ENCODE measurements at regions not wholly inside any gene's neighbourhood (a gene's known extent, or its start where the extent isn't known, plus 50 kb on each side); places are given as distances from the start of the nearest gene placed in this dataset.

DNA sequence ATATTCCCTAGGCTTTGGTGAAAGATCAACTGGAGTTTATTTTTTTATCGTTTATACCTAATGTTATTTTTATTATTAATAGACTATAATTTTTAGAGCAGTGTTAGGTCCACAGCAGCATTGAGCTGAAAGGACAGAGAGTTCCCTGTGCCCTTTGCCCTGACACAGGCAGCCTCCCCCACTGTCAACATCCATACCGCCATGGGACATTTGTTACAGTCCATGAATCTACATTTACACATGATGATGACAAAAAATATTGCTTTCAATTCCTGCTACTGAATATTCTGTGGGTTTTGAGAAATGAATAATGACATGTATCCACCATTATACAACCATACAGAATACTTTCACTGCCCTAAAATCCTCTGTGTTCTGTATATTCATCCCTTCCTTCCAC is 1297.5 kb upstream of the SORCS1 start:
- no peak for DNase-seq

DNA sequence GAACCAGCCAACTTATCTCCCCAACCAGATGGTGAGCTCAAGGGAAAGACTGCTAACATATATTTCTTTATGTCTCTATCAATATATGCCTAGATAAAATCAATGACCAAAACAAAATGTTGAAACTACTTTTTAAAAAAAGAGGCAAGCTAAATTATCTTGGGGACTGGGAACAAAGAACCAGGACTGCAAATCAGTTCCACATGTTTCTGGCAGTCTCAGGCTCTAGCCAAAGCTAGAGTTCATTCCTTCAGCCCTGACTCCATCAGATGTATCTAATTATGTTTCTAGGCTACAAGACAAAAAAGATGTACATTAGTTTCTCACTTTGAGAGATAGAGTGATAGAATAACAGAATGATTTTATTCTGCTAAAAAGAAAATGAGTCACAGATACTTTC is 1290.3 kb upstream of the SORCS1 start:
- DNase-seq: no peak

DNA sequence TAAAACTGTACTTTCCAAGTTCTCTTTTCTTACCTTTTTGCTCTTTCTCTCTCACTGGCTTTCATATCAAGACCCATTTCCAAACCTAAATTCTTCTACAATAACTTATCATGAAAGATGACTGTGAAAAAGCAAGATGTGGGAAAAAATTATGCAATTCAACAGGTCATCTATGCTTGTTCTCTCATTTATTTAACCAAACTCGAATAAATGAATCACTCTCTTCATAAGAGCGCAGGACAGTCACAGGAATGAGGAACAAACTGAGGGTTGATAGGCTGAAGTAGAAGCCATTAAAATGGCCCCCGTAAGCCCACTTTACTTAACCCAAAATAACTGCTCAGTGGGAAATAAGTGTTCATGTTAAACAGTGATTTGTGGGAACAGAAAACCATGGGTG is 1289.7 kb upstream of the SORCS1 start:
- DNase-seq: no peak

DNA sequence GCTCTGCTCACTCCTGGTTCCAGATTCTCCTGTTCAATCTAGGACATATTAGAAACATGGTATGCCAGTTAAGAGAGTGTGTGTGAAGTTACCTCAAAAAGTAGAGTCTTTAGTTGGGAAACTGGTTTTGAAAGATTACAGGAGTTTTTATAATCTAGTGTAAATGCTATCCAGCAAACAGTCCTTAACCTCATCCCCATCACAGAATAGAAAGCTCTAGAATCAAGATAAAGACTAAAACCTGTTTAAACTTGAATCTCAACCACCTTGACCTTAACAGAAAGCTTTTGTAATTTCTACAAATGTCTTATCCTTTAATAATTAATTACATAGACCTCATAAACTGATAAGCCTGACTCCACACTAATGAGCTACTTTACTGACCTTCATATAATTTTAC is 1288.7 kb upstream of the SORCS1 start:
- no peak for DNase-seq

DNA sequence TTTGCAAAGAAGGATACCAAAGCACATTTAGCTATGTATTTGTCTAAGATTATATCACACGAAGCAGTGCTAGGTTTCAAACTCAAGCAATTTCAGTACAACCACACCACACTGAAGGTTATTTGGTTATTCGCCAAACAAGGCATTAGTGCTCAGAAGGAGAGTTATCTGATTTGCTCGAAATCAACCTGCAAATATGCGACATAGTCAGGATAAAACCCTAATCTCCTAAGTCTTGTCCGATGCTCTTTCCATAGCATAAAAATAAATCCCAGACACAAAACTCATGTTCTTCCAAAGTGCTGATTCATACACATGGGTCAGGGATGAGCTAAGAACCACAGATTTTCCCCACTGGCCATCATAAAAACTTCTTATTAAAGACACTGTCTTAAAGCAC is 1288.0 kb upstream of the SORCS1 start:
- DNase-seq: no peak

DNA sequence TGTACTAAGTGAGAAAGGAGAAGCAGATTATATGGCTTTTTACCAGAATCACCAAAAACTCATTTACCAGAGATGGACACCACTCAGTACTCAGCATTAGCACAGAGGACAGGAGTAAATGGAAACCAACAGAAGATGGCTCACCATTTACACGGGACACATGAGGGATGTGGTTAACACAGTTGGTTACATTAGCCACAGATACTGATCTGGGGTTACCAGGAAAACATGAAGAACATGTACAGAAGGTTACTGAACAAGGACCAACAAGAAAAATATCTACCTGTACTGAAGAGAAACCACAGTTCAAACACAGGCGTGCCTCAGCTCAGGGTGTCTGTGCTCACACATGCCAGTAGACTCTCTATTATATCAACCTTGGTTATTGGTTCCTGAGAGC is 1285.8 kb upstream of the SORCS1 start:
- no peak for DNase-seq

DNA sequence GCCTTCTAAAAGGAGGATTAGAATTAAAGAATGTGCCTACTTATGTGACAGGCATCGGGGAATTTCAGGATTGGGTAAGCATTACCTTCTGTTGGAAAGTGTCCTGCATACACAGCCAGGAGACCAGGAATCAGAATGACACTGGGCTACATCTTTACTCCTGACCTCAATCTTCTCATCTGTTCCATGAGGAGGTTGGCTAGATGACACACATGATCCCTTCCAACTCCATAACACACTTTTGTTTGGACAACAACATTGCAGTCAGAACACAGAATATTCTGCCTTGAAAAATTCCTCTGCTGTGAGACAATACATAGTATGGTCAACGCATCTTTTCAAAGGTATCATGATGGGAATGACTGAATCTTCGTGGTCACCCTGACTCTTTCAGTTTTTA is 1281.2 kb upstream of the SORCS1 start:
- no peak for DNase-seq

DNA sequence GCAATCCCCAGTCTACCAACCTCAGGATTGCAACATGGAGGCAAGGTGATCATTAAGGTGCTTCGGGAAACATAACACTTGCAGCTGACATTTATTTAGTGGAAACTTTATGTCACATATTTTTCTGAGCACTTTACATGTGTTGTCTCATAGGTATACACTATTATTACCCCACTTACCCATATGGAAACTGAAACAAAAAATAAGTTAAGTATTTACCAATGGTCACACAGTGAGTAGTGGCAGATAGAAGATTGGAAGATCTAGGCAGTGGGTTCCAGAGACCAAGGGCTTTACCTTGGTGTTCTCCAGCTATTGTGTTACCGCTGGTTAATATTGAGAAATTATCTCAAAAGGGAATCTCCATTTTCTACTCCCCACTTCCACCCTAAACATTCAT is 1279.1 kb upstream of the SORCS1 start:
- DNase-seq: no peak

DNA sequence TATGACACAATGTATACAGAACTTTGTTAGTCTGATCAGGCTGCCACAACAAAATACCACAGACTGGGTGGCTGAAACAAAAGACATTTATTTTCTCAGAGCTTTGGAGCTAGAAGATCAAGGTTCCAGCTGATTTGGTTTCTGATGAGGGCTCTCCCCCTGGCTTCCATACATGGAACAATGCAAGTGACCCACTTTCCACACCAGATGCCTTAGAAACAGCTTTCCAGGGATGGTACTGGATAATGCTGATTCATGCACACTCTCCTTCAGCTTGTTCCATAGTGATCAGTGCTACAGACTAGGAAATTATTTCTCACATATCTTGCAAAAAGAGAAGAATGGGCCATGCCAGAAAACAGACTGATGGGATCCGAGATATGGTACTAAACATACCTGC is 1274.9 kb upstream of the SORCS1 start:
- no peak for DNase-seq

DNA sequence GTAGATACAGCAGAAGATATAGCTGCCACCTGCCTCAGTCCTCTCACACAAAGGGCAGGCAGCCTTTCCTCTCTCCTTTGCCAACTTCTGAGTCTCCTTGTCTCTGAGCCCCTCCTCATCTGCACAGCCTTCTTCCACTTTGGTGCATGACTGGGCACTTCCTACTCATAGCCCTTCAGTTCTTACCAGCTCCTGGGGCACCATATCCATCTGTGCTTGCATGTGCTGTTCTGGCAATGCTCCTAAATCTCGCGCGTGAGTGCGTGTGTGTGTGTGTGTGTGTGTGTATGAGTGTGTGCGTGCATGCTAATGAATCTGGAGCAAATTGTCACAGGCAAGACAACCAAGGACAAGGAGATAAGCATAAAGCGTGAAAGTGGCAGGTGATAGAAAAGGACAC is 1271.6 kb upstream of the SORCS1 start:
- no peak for DNase-seq

DNA sequence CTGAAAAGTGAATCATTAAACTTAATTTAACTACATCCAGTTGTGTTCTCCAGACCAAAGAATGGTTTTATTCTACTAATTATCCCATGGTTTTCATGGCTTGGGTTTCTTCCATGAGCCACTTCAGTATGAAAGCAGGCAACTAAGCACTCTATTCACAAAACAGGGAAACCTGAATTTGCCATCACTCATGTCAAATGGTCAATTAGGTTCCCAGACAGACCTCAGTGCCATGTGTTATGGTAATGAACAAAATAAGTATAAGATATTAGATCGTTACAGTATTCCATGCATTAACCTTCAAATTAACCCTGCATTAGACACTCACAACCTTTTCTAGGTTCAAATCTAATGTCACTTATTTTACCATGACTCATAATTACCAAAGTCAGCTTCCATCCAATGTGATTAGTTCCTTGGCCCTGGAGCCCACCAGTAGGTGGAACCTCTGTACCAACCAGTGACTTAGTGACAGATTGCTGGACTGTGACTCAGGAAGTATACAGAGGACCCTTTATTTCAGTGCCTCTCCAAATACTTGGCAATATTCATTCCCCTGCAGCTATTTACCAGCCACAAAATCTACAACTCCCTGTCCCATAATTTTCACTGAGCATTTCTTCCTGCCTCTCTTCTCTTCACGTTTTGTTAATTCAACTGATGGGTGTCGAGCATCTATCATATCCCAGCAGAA is 1270.2 kb upstream of the SORCS1 start:
- no peak for DNase-seq

DNA sequence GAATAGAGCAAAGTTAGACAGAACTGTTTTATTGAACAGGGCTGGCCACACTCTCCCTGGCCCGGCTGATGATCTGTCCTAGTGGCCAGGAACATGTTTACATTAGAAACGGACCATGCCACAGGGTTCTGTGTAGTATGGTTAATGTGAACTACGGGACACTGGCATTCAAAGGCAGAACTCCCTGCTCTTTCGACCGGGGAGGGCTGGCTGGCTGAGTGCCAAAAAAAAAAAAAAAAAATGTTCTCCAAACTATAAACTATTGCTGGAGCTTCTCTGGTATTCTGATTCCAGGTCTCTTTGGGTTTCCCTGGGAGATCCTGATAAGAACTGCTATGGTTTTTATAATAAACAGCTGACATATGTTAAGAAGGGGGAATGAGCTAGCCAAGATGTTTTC is 1262.6 kb upstream of the SORCS1 start:
- no peak for DNase-seq

DNA sequence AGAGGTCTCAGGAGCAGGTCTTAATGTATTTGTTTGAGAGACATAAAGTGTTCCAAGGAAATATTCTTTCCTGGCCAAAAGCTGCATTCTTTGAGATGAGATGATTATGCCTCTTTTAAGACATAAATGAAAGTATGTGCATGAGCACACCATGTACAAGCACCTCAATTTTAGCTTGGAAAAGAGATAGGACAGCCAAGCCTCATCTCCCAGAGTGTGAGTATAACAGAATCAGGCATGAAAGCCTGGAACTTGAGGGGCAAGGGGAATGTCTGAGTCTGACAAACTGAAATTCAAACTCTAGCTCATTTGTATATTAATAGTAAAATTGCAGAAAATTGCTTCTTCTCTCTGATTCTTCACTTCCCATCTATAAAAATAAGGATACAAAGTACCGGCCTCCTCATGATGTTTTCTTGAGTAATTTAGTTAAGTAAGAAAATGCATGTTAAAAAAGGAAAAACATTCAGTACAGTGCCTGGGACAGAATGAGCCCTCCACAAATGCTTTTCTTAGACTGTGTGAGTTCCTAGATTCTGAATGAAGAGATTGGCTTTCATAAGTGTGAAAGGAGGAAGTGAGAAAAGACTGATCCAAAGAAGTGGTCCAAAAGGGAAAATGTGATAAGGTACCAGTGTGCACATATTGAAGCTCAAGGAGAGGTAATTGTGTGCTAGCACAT is 1260.9 kb upstream of the SORCS1 start:
- DNase-seq: no peak

DNA sequence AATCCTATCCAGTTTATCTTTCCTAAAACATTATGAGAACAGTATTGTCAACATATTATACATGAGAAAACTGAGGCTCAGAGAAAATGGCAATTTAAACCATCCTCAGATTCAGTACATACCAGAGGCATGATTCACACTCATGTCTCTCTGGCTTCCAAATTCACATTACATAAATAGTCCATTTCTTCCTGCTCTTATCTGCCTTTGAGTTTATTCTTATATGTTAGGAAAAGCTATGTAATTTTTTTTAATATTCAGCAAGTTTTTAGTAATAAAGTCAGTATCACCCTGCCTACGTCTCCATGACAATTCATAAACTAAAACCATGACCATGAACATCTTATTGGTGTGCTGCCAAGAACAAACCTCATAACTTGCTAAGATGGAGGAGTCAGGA is 1260.2 kb upstream of the SORCS1 start:
- no peak for DNase-seq

DNA sequence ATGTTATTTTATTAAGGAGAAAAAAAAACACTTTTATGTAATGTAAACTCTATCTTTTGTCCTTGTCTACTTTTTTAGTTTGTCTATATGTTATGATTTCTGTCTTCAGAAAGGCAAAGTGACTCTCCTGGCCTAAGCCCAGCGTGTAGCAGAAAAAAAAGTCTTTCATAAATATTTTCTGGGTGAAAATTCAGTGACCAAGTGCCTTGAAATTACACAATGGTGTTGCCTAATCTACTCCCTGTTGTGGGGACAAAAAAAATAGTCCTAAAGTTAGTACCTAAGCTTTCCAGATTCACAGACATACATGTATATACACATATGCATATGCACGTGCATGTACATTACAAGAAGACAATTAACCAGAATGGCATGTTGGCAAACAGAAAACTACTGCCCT is 1257.8 kb upstream of the SORCS1 start:
- no peak for DNase-seq

DNA sequence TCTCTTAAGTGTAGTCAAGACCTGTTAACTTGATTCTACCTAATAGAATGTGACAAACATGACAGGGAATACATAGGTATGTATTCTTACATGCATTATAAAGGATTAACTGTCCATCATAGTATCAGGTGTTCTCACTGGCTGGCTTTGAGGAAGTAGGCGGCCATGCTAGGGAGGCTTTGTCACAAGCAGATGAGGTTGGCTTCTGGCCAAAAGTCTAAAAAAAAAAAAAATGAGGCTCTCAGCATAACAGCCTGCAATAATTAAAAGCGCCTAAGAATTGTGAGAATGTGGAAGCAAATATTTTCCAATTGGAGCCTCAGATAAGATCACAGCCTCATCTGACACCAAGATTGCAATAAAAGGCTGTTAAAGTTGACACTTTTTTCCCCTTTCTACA is 1256.8 kb upstream of the SORCS1 start:
- DNase-seq: peak in 1 of 3 experiments; percentile 2

DNA sequence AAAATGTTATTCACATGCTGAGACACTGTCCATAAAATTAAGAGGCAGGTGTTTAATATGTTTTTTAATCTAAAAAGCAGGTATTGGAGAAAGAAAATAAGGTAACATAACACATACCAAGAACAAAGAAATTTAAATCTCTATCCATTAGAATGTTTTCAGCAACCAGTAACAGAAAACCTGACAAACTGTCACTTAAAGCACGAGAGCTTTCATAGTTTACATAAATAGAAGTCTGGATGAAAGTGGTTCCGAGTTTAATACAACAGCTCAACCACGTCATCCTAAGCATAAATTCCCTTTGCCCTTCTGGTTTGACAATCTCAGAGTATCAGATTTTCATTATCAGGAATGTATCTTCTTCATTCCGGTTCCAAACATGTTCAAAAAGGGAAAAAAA is 1249.4 kb upstream of the SORCS1 start:
- no peak for DNase-seq

DNA sequence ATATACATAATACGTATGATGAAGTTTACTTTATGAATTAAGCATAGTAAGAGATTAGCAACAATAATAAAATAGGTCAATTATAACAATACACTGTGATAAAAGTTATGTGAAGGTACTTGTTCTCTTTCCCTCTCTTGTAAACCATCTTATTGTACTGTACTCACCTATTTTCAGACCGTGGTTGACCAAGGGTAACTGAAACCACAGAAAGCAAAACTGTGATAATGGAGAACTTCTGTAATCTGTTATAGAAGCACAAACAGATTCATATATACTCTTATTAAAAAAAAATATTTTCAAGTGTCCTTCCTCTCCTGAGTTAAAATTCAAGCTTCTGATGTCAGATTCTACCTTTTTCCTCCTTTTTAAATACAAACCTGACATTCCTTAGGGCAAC is 1247.8 kb upstream of the SORCS1 start:
- DNase-seq: no peak

DNA sequence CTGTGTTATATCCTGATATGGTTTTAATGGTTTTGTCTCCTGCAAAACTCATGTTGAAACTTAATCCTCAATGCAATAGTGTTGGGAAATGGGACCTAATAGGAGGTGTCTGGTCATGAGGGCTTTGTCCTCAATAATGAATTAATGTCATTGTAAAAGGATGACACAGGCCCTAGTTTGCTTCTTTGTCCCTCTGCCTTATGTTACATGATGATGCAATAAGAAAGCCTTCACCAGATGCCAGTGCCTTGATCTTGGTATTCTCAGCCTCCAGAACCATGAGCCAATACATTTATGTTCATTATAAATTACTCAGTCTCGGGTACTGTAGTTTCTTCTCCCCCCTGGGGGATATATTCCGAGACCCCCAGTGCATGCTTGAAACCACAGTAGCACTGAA is 1247.4 kb upstream of the SORCS1 start:
- DNase-seq: no peak

DNA sequence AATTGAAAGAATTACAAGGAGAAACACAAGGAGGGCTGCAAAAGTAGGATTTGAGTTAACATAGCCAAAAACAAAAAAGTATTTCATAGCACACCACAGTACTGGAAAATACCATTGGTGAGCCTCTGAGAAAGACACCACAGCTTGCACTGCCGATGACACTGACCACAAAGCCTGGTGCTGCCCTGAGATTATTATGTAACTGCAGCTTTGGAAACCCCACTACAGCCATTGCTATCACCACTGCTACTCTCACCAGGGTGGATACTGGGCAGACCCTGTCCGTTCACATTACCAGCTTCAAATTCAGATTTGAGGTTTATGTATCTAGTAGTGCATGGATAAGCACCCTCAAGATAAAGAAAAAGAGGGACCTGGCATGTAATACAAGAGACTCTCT is 1246.7 kb upstream of the SORCS1 start:
- no peak for DNase-seq

DNA sequence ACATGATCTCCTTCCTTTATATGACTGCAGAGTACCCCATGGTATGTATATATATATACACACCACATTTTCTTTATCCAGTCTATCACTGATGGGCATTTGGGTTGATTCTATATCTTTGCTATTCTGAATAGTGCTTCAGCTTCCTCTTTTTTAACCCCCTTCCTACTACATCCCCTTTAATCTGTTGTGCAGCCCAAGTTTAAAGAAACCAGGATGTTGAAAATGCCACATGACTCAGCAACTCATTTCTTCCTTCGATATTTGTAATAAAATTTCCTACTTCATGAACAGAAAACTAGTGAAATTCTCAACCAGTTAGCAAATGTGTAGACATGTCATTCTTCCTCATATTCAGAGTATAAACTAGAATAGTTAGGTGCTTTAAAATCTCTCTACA is 1245.7 kb upstream of the SORCS1 start:
- DNase-seq: no peak

DNA sequence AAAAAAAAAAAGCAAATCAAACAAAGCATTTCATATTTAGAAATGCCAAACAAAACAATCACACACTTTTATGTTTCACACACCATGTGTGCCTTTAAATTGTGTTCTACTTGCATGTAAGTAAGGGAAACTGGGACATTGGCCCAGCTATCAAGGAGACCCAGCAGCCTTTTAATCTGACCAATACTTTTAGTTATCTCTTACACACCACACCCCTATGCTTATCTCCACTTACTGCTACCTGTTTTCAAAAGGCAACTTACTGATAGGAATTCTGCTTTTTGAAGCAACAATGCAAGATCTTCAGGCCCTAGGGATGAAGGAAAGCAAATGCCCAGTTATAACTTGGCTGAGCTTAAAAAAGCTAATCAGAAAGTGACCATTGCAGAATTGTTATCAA is 1244.8 kb upstream of the SORCS1 start:
- no peak for DNase-seq

DNA sequence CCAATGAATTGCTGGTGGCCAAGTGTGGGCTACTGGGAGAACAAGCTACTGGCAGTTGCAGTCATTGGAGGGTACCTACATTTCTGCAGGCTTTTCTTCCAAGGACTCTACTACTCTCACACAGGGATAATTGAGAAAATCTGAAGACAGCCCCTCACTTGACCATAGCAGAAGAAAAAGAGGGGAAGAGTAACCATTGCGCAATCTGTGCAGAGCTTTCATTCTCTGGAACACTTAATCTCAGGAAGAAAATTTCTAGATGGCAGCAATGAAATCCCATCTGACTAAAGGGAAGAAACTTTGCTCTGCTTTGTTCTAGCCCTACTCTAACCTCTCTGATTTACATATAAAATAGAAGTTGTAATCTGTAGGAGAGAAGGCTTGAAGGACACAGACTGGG is 1239.6 kb upstream of the SORCS1 start:
- DNase-seq: no peak

DNA sequence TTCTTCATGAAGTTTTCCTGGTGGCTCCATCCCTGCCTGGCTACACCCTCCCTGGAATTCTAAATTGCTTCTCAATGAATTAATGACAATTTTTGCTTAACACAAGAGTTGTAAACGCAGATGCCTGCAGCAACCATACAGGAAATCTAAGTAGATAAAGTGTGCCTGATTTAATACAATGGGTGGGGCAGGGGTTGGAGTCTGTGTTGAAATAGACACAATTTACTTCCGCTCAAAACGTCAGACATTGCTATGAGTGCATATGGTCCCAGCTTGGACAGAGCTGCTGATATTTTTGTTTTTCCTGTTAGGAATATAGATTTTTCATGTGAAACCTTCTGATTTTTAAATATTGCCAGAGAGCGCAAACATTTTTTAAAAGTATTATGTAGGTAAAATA is 1235.0 kb upstream of the SORCS1 start:
- DNase-seq: no peak

DNA sequence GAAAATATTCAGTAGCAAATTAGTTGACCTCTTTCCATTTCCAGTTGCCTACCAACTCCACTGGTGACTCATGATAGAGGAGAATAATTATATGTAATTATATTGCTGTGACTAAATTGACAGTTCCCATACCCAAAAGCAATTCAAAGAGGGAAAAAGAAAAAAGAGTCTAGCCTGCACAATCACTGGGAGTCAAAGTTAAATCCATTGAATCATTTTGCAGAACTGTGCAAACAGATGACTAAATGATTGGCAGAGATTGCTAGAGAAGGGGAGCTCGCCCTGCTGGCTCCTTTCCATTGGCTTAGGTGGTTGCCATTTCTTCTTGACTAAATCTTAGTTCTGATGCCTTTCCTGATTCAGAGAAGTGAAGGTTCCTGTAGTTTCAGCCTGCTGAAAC is 1228.6 kb upstream of the SORCS1 start:
- DNase-seq: no peak

All from NCI-H1417 (cell line).